ENCODE measurements at regions not wholly inside any gene's neighbourhood (a gene's known extent, or its start where the extent isn't known, plus 50 kb on each side); places are given as distances from the start of the nearest gene placed in this dataset.

DNA sequence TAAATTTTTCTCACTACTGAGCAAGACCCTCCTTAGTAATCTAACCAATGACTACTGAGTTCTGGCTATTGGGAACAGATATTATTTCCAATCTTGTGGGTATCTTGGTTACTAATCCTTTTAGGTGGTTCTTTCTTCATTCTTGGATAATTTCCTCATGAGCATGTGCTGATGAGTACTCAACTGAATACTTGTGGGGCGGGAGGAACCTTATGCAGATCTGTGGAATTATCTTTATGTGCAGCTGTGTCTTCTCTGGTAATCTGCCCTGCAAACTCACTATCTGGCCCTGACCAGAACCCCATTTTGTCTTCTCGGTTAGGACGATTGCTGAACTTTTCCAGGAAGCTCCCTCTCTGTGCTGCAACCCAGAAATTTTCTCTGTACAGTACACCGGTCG is 89.7 kb upstream of the TRPC4 start:
- TF ChIP-seq, protein P1, sequence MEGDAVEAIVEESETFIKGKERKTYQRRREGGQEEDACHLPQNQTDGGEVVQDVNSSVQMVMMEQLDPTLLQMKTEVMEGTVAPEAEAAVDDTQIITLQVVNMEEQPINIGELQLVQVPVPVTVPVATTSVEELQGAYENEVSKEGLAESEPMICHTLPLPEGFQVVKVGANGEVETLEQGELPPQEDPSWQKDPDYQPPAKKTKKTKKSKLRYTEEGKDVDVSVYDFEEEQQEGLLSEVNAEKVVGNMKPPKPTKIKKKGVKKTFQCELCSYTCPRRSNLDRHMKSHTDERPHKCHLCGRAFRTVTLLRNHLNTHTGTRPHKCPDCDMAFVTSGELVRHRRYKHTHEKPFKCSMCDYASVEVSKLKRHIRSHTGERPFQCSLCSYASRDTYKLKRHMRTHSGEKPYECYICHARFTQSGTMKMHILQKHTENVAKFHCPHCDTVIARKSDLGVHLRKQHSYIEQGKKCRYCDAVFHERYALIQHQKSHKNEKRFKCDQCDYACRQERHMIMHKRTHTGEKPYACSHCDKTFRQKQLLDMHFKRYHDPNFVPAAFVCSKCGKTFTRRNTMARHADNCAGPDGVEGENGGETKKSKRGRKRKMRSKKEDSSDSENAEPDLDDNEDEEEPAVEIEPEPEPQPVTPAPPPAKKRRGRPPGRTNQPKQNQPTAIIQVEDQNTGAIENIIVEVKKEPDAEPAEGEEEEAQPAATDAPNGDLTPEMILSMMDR (IDR thresholded peaks at IDR 0.05): no peak

GRCh38 chr13:37956536-37956935 is 87.0 kb upstream of the TRPC4 start:
- TF ChIP-seq, protein P1 (IDR thresholded peaks at IDR 0.05): no peak

DNA sequence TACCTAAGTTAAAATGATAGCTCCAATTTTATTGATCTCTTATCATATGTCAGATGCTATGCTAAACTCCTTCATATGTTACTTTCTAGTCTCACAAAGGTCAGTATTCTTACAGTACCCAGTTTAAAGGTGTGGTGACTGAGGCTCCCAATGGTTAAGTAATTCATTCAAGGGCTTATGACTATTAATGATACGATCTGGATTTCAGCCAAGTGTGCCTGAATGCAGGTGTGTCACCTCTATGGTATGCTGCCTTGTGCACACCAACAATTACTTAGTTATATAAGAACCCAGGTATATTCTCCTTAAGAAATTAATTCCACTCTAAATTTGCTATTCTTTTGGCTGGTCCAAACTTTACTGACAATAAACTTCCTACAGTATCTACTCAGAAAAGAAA is 84.6 kb upstream of the TRPC4 start:
- TF ChIP-seq, protein P1 (IDR thresholded peaks at IDR 0.05): no peak

GRCh38 chr13:37953696-37954095 is 84.1 kb upstream of the TRPC4 start:
- TF ChIP-seq, protein P1 (IDR thresholded peaks at IDR 0.05): no peak

DNA sequence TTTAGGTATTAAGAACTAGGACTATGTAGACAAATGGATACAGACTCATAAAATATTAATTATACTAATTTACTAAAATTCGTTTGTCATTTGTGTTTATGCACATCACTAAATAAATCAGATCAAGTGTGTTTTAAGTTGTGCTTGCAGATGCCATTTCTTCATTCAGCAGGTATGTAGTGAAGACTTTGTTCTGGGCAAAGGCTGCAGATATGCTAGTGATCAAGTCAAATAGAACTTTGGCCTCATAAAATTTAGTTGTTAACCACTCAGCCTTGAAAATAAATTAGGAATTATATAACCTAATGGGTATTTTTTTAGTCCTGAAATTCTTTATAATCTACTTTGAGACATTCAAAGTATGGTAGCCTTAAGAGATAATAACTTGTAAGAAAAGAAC is 80.4 kb upstream of the TRPC4 start:
- TF ChIP-seq, protein P1 (IDR thresholded peaks at IDR 0.05): no peak

GRCh38 chr13:37947419-37948140 is 78.0 kb upstream of the TRPC4 start:
- TF ChIP-seq, protein P1 (IDR thresholded peaks at IDR 0.05): no peak

- TF ChIP-seq, protein P1 (IDR thresholded peaks at IDR 0.05): no peak
These were observed 76.3 kb upstream of the TRPC4 start for GRCh38 chr13:37945651-37946575.

Measured in LNCAP (cell line).